GM18951 (cell line): ENCODE measurements at regions not wholly inside any gene's neighbourhood (a gene's known extent, or its start where the extent isn't known, plus 50 kb on each side); places are given as distances from the start of the nearest gene placed in this dataset.

Source experiments
- POLR2A ChIP-seq: IDR thresholded peaks from 4 replicates; pipeline ENCODE4 v1.6.1; 2011; ENCODE audit warnings: mild to moderate bottlenecking; ENCODE audit not compliant: insufficient read length, insufficient read depth; ENCODE audit errors: extremely low read depth
- in situ Hi-C: fragments of 300-500 bp; cut with MboI; formaldehyde crosslinking; loops from one replicate; pipeline ENCODE4 v1.12.0; 2022; ENCODE audit warnings: low sequenced_read_pairs, mixed read lengths, inconsistent platforms; ENCODE audit not compliant: unreplicated experiment

- in situ Hi-C loops, result no loop called here
- no peak for TF ChIP-seq POLR2A
Measured at GRCh38 chr5:124303366-124303765, 443.1 kb downstream of the ZNF608 start.

GRCh38 chr5:124302533-124302932 lies 443.9 kb downstream of the ZNF608 start:
- in situ Hi-C loops, result no loop called here
- no peak for TF ChIP-seq POLR2A

GRCh38 chr5:124301850-124302249 lies 444.6 kb downstream of the ZNF608 start:
- no peak for TF ChIP-seq POLR2A
- in situ Hi-C loops, result no loop called here

GRCh38 chr5:124300815-124301621 lies 445.4 kb downstream of the ZNF608 start:
- in situ Hi-C loops, result no loop called here
- no peak for TF ChIP-seq POLR2A

GRCh38 chr5:124297826-124298225 lies 448.6 kb downstream of the ZNF608 start:
- in situ Hi-C loops, result no loop called here

DNA sequence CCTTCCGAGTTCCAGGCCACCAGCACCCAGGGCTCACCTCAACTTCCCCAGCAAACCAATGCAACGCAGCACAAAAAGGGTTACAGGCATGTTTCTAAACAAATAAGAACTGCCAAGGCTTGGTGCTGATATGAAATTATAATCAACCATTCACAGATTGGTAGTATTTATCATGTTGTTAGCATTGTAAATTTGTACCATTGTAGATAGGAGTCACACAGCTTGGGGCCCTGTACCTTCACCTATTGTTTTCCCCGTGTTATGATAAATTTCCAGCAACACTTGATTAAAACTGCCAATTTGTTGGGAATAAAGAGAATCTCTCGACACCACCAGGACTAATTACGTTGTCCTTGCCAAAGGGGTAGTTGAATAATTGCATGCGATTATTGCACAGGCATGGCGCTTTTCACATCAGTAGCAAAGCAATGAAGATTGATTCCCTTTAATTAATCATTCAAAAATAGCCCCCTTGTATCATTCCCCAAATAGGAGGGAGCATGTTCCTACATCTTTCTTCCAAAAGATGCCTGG lies 454.1 kb downstream of the ZNF608 start:
- TF ChIP-seq POLR2A, result no peak
- in situ Hi-C loops, result no loop called here

More at GRCh38 chr5:124297826-124298225, 448.6 kb downstream of the ZNF608 start:
- TF ChIP-seq POLR2A, result no peak

DNA sequence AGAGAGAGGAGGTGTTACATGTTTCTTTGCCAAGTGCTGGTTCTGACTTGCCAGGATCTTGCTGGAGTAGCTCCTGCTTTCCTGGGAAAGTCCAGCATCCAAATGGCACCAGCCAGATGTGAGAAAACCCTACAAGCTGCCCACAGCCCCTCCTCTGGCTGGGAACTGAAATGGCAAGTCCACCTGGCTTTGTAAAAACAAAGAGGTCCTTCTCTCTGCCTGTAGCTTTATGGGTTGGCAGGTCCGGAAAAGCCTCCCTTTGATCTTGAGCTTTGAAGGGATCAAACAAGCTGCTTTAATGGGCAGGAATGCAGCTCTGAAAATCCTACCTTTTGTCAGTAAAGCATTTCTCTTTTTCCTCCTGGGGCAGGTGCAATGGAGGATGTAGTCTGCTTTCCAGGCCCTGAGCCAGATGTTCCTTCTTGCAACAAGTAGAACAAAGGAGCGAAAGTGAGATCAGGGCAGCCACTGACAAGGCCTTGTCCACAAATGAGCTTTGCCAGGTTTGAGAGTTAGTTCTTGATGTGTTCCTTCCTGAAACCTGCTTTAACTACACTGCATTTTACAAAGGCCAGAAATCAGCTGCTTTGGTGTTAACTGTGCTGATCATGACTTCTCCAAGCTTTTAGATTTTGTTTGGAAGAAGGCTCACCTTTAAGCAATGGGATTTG lies 456.7 kb downstream of the ZNF608 start:
- in situ Hi-C loops, result no loop called here

DNA sequence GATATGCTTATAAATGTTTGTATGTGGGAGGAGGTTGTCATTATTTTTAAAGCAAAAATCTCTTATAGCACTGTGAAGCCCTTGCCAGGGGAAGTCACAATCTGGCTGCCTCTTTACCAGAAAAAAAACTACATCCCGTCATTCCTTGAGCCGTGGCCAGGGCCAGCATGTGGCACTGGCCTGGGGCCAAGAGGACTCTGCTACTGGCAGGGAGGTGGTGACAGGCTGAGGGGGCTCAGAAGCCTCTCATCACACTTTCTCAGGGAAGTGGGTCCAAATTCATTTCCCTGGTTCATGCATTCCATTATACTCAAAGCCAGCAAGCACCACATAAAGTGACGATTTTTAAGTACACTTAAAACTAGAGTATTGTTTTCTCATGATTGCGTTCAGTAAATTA lies 457.3 kb downstream of the ZNF608 start:
- in situ Hi-C loops, result no loop called here
- TF ChIP-seq POLR2A, result no peak

More for the DNA sequence above, 456.7 kb downstream of the ZNF608 start:
- no peak for TF ChIP-seq POLR2A

GRCh38 chr5:124287813-124288212 lies 458.6 kb downstream of the ZNF608 start:
- in situ Hi-C loops, result no loop called here
- TF ChIP-seq POLR2A, result no peak

DNA sequence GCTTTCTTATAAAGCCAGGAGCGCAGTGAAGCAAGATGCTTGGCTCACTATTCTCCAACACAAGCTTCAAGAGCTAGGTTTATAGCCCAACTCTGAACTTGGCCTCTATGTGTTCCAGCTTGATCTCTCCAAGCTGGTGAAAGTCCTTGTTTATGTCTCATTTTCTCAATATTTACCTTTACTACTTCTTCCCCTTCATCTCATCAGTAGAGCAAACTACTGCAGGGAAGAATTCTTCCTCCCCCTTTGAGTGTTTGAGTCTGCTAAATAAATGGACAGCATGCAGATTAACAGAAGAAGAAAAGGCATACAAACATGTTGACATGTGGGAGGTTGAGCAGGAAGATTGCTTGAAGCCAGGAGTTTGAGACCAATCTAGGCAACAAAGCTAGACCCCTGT lies 460.7 kb downstream of the ZNF608 start:
- no peak for TF ChIP-seq POLR2A
- in situ Hi-C loops, result no loop called here

DNA sequence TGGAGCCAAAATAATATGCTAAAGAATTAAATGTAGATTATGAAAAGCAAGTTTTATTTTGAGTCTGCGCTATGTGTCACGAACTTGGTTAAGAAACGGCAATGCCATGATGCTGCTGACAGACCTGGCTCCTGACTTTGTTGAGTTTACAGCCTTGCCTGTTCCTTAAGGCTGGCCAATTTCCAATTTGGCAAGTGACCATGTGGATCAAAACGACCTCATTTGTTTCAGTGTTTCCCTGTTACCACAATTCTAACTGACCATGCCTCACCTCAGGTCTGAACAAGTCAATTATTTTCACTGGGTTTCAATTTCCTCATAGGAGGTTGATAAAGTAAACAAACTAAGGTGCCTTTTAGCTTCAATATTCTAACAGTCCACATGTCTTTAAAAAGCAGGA lies 461.4 kb downstream of the ZNF608 start:
- in situ Hi-C loops, result no loop called here
- no peak for TF ChIP-seq POLR2A

DNA sequence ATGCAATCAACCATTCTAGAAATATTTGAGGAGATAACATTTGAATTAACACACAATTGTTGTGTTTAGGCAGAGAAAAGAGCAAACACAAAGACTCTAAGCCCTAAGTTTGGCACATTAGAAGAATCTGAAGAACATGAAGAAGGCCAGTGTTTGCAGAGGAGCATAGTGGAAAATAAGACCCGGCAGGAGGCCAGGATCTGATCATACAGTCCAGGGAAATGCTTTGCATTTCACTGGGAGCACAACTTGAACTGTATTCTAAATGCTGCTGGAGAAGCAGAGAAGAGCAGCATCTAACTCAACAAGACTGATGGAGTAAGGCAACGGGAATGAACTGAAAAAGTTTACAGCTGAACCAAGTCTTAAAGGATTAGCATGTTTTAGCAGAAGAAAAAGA lies 463.4 kb downstream of the ZNF608 start:
- no peak for TF ChIP-seq POLR2A
- in situ Hi-C loops, result no loop called here

GRCh38 chr5:124280079-124280478 lies 466.4 kb downstream of the ZNF608 start:
- no peak for TF ChIP-seq POLR2A
- in situ Hi-C loops, result no loop called here
